ENCODE measurements at regions not wholly inside any gene's neighbourhood (a gene's known extent, or its start where the extent isn't known, plus 50 kb on each side); places are given as distances from the start of the nearest gene placed in this dataset.

- no peak for FAIRE-seq
Observed at GRCh38 chr18:50444539-50444938, 69.7 kb downstream of the SKA1 start.

DNA sequence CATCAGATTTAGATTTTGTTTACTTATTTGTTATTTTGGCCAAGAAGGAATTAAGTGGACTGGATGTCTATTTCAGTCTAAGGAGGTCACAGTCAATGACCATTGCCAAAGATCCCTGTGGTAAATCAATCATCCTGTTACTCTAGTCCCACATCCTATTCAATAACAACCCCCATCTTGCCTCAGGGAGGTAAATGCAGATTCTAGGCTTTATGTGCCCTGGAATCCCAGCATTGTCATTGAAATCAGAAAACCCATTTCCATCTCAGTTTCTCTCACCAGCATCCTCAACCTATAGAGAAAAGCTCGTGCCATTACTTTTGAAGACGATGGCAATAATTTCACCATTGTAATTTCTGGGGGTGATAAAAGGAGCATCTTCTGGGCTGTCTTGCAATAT, 71.8 kb downstream of the SKA1 start:
- FAIRE-seq = no peak

- FAIRE-seq = no peak
Observed at GRCh38 chr18:50447102-50447741, 72.4 kb downstream of the SKA1 start.

- FAIRE-seq = no peak
Observed at GRCh38 chr18:50447952-50448351, 73.1 kb downstream of the SKA1 start.

- FAIRE-seq = peak; percentile 89
Observed at GRCh38 chr18:50451100-50451842, 76.4 kb downstream of the SKA1 start.

GRCh38 chr18:50453014-50453680, 78.3 kb downstream of the SKA1 start:
- no peak for FAIRE-seq

DNA sequence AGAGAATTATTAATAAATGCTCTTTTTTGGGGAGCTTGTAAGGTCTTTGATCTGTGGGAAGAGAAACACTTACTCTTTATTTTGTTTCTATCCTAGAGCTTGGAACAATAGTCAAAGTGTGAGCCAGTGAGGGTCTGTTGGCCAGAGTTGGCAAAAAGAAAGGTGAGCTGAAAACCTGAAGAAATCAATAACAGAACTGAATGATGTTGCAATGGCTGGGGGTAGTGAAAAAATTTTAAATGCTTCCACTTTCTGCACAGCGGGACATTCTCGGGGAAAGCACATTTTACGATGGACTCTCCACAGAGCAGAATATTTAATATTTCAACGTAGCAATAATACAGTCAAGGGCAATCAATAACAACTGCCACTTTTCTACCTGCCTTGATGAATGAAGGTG, 78.9 kb downstream of the SKA1 start:
- no peak for FAIRE-seq

GRCh38 chr18:50454387-50454988, 79.6 kb downstream of the SKA1 start:
- FAIRE-seq = no peak

DNA sequence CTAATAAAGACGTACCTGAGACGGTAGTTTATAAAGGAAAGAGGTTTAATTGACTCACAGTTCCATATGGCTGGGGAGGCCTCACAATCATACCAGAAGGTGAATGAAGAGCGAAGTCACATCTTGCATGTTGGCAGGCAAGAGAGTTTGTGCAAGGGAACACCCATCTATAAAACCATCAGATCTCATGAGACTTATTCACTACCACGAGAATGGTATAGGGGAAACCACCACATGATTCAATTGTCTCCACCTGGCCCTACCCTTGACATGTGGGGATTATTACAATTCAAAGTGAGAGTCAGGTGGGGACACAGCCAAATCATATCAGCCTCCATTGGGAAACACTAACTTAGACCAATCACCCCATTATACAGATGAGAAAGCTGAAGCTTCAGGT, 81.4 kb downstream of the SKA1 start:
- FAIRE-seq = no peak

DNA sequence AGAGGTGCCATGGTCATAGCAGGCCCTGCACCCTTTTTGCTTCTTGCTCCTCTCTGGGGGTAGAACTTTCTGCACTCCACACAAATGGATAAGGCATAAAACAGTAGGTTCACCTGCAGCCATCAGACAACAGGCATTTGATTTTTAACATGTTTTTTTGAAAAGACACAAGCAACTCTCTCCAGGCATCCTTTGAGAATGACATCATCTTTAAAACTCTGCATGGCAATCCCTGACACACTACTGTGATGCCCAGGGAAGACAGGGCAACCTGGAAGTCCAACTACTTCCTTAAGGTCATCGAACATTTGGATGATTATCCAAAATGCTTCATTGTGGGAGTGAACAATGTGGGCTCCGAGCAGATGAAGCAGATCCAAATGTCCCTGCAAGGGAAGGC, 82.8 kb downstream of the SKA1 start:
- FAIRE-seq = no peak

DNA sequence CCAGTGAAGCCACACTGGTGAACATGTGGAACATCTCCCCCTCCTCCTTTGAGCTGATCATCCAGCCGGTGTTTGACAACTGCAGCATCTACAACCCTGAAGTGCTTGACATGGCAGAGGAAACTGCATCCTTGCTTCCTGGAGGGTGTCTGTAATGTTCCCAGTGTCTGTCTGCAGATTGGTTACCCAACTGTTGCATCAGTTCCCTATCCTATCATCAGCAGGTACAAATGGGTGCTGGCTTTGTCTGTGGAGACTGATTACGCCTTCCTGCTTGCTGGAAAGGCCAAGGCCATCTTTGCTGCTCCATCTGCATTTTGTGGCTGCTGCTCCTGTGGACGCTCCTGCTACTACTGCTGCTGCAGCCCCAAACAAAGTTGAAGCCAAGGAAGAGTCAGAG, 83.5 kb downstream of the SKA1 start:
- no peak for FAIRE-seq

- FAIRE-seq = no peak
Observed at GRCh38 chr18:50458796-50459195, 84.0 kb downstream of the SKA1 start.

GRCh38 chr18:50460062-50460461, 85.2 kb downstream of the SKA1 start:
- no peak for FAIRE-seq

DNA sequence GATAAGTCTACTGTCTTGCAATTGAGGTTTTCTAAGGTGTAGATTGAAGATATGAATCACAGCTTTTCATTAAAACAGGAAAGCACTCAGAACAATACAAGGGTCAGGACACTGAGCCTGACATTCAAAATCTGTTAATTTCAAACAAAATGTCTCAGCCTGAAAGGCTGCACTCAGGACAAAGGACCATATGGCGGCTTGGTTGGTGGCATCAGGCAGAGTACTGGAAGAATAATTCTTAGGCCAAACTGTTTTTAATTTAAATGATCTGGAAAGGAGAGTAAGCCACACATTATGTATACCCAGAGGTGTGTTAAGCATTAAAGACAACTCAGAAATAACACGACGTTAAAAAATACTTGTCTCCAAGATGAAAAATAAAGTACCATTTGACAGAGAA, 85.9 kb downstream of the SKA1 start:
- FAIRE-seq = no peak

DNA sequence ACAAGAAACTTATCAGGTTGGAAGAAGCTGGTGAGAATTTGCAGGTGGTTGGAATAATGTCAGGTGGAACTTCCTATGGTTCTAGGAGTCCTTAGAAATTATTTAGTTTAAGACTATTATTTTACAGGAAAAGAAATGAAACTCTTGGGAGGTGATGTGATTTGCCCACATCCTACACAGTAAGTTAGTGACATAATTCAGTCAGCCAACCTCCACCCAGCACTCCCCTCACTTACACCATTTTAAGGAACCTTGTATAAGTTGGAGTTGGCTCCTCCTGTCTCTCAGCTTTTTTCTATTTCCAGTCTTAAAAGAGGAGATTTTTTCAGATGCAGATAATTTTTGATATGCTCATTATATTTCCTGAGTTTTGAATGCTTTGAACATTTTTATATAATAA, 86.4 kb downstream of the SKA1 start:
- no peak for FAIRE-seq

- FAIRE-seq = no peak
Observed at GRCh38 chr18:50465211-50466153, 90.6 kb downstream of the SKA1 start.

DNA sequence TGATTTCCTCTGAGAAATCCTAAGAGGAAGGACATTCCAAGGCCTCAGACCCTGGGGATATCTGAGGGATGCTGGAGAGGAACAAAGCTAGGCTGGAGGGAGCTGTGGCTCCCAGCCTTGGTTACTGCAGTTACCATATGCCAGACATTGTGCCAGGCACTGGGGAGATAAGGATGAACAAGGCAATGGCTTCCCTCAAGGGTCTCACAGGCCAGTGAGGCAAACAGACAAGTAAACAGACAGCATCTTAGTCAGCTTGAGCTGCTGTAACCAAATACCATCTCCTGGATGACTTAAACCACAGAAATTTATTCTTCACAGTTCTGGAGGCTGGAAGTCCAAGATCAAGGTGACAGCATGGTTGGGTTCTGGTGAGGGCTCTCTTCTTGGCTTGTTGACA, 91.8 kb downstream of the SKA1 start:
- no peak for FAIRE-seq

DNA sequence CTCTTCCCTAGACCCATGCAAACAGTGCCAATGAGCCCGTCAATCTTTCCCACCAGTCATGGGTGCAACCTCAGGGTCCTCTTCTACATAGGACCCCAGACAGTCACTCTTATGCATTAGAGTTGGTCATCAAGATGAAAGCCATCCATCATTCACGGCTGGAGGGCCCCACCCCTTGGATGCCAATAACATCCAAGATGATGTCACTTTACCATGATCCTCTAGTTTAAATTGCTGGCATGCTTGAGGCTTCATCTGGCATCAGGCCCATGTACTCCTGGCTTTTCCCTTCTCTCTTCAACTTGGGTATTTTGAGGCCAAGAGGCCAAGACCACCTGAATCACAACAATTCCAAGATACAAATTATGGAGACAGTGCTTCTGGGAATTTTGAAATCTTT, 91.1 kb upstream of the MAPK4 start:
- FAIRE-seq = no peak

GRCh38 chr18:50469380-50469781, 90.5 kb upstream of the MAPK4 start:
- FAIRE-seq = no peak

GRCh38 chr18:50472941-50473340, 86.9 kb upstream of the MAPK4 start:
- no peak for FAIRE-seq

DNA sequence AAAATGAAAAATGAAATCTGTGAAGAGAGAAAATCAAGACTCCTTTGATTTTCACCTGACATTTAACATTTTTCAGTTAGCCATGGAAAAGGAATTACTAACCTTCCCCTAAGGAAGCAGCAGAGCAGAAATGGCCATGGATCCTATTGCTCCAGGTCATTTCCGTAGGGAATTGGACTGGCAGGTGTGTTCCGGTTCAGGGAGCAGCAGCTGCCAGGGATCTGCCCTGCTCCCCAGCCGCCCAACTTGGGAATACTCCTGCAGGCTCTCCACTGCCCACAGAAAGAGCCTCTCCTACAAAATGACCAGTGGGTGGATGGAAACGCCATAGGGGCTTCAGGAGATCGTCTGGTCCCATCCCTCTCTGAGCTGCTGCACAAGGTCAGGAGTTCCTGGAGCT, 86.0 kb upstream of the MAPK4 start:
- FAIRE-seq = no peak

DNA sequence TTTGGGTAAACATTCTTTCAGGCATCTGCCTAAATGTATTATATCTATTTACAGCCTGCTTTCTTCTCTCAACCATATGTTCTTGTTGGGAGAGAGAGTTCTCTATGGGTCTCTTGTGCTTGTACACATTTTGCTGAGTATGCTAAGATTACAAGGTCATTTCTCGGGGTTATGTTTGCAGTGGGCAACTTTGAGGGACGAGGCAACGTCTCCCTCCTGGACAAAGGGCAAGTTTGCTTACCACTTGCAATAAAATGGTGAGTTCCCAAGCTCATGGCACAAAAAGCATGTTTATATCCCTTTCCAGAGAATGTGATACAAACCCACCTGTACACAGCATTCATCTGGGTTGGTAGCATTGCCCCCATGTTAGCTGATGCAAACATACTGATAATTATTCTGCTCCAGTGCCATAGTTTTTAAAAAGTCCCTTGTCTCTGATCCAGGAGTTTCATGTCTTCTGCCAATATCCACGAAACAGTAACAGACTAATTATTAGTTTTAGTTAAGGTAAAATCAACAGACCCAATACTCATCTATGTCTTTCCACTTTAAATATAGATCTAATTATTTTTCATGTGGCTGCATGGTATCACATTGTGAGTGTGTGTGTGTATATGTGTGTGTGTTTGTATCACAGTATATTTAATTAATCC, 84.2 kb upstream of the MAPK4 start:
- no peak for FAIRE-seq
